ENCODE measurements at regions not wholly inside any gene's neighbourhood (a gene's known extent, or its start where the extent isn't known, plus 50 kb on each side); places are given as distances from the start of the nearest gene placed in this dataset.
A peak's percentile ranks its signal among the peaks of the same experiment; 100 is the strongest.

- Histone ChIP-seq H3K4me3 (ENCODE audit: severe bottlenecking) (no peak overlapping the region), H3K36me3 (ENCODE audit: low read depth) (no peaks in the 10 kb centered on the region), H3K4me1 (ENCODE audit: insufficient read depth, poor library complexity, severe bottlenecking) (no peaks in the 10 kb centered on the region), H3K27me3 (ENCODE audit: insufficient read depth, poor library complexity, severe bottlenecking) (peaks cover 28% of the 10 kb centered on the region), H3K27ac (ENCODE audit: poor library complexity, severe bottlenecking) (no peak overlapping the region), H3K9me3 (ENCODE audit: severe bottlenecking) (no peaks in the 10 kb centered on the region)
- ATAC-seq (ENCODE audit: low read depth) (no peak), DNase-seq (ENCODE audit: low spot score) (no peak)
- no peak for TF ChIP-seq CTCF (IDR thresholded peaks at IDR 0.05; ENCODE audit: poor library complexity, severe bottlenecking)
Measured at GRCh38 chr5:174315871-174316270, 270.4 kb downstream of the NSG2 start.

GRCh38 chr5:174316326-174316725 is 270.8 kb downstream of the NSG2 start:
- Histone ChIP-seq H3K27ac (ENCODE audit: poor library complexity, severe bottlenecking) (no peak overlapping the region), H3K27me3 (ENCODE audit: insufficient read depth, poor library complexity, severe bottlenecking) (peaks cover 27% of the 10 kb centered on the region), H3K9me3 (ENCODE audit: severe bottlenecking) (no peaks in the 10 kb centered on the region), H3K36me3 (ENCODE audit: low read depth) (no peaks in the 10 kb centered on the region), H3K4me3 (ENCODE audit: severe bottlenecking) (no peak overlapping the region), H3K4me1 (ENCODE audit: insufficient read depth, poor library complexity, severe bottlenecking) (no peaks in the 10 kb centered on the region)
- no peak for ATAC-seq (ENCODE audit: low read depth)
- TF ChIP-seq CTCF (IDR thresholded peaks at IDR 0.05; ENCODE audit: poor library complexity, severe bottlenecking): no peak
- no peak for DNase-seq (ENCODE audit: low spot score)

- H3K4me3 ChIP-seq (ENCODE audit: severe bottlenecking): no peak overlapping the region
- H3K9me3 ChIP-seq (ENCODE audit: severe bottlenecking): no peaks in the 10 kb centered on the region
- no peak overlapping the region for H3K27ac ChIP-seq (ENCODE audit: poor library complexity, severe bottlenecking)
- TF ChIP-seq CTCF (IDR thresholded peaks at IDR 0.05; ENCODE audit: poor library complexity, severe bottlenecking): peak; percentile 93
- H3K4me1 ChIP-seq (ENCODE audit: insufficient read depth, poor library complexity, severe bottlenecking): no peaks in the 10 kb centered on the region
- no peak for DNase-seq (ENCODE audit: low spot score)
- H3K27me3 ChIP-seq (ENCODE audit: insufficient read depth, poor library complexity, severe bottlenecking): peaks cover 33% of the 10 kb centered on the region
- H3K36me3 ChIP-seq (ENCODE audit: low read depth): no peaks in the 10 kb centered on the region
- peak; percentile 89 for ATAC-seq (ENCODE audit: low read depth)
Measured at GRCh38 chr5:174317256-174317894, 271.9 kb downstream of the NSG2 start.

GRCh38 chr5:174318578-174318977 is 273.1 kb downstream of the NSG2 start:
- ATAC-seq (ENCODE audit: low read depth): no peak
- H3K27me3 ChIP-seq (ENCODE audit: insufficient read depth, poor library complexity, severe bottlenecking): peaks cover 36% of the 10 kb centered on the region
- TF ChIP-seq CTCF (IDR thresholded peaks at IDR 0.05; ENCODE audit: poor library complexity, severe bottlenecking): no peak
- no peaks in the 10 kb centered on the region for H3K9me3 ChIP-seq (ENCODE audit: severe bottlenecking)
- no peaks in the 10 kb centered on the region for H3K36me3 ChIP-seq (ENCODE audit: low read depth)
- H3K27ac ChIP-seq (ENCODE audit: poor library complexity, severe bottlenecking): no peak overlapping the region
- H3K4me1 ChIP-seq (ENCODE audit: insufficient read depth, poor library complexity, severe bottlenecking): no peaks in the 10 kb centered on the region
- H3K4me3 ChIP-seq (ENCODE audit: severe bottlenecking): no peak overlapping the region
- no peak for DNase-seq (ENCODE audit: low spot score)

- Histone ChIP-seq H3K4me3 (ENCODE audit: severe bottlenecking) (no peak overlapping the region), H3K36me3 (ENCODE audit: low read depth) (no peaks in the 10 kb centered on the region), H3K9me3 (ENCODE audit: severe bottlenecking) (no peaks in the 10 kb centered on the region), H3K27me3 (ENCODE audit: insufficient read depth, poor library complexity, severe bottlenecking) (peaks cover 36% of the 10 kb centered on the region), H3K27ac (ENCODE audit: poor library complexity, severe bottlenecking) (no peak overlapping the region), H3K4me1 (ENCODE audit: insufficient read depth, poor library complexity, severe bottlenecking) (no peaks in the 10 kb centered on the region)
- DNase-seq (ENCODE audit: low spot score) (no peak), ATAC-seq (ENCODE audit: low read depth) (no peak)
- TF ChIP-seq CTCF (IDR thresholded peaks at IDR 0.05; ENCODE audit: poor library complexity, severe bottlenecking): no peak
Measured at GRCh38 chr5:174319551-174319950, 274.0 kb downstream of the NSG2 start.

All from RWPE2 (cell line).